ENCODE measurements at regions not wholly inside any gene's neighbourhood (a gene's known extent, or its start where the extent isn't known, plus 50 kb on each side); places are given as distances from the start of the nearest gene placed in this dataset.

DNA sequence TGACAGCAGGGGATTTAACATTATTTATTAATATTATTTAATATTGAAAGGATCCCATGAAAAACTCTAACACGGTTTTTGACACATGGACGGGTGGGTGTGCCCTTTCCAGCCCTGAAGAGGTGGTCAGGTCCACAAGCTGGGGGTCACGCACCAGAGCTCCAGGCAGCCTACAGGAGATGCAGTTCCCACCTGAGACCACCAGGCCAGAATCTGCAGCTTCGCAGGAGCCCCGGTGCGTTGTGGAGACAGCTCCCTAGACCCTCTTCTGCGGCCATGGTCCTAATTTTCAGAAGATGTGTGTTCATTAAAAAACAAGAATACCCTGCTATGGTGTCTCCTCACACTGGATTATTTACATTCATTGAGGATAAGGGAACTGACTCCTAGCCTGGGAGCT lies 331.1 kb downstream of the C16orf95 start:
- DNase-seq, result no peak

DNA sequence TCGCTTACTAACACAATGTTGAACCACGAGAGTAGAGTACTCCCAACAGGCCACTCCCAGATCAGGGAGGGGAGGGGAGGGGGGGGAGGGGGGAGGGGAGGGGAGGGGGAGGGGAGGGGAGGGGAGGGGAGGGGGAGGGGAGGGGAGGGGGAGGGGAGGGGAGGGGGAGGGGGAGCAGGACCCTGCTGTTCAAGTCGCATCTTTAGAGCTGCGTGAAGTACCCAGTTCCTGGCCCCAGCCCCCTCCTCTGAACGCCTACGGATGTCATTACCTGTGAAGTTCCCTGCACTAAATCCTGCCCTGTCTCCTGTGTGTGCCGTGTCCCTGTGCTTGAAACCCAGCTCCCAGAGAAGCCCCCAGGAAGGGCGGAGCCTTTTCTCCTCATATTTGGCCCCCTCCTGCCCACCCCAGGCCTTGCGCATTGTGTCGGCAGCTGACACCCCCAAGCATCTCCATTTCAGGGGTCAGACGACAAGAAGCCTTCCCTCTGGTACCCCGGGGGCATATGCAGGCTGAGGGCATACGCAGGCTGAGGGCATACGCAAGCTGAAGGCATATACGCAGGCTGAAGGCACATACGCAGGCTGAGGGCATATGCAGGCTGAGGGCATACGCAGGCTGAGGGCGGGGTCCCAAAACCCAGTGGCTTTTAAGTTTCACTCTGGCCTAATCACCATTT lies 330.2 kb downstream of the C16orf95 start:
- no peak for DNase-seq

DNA sequence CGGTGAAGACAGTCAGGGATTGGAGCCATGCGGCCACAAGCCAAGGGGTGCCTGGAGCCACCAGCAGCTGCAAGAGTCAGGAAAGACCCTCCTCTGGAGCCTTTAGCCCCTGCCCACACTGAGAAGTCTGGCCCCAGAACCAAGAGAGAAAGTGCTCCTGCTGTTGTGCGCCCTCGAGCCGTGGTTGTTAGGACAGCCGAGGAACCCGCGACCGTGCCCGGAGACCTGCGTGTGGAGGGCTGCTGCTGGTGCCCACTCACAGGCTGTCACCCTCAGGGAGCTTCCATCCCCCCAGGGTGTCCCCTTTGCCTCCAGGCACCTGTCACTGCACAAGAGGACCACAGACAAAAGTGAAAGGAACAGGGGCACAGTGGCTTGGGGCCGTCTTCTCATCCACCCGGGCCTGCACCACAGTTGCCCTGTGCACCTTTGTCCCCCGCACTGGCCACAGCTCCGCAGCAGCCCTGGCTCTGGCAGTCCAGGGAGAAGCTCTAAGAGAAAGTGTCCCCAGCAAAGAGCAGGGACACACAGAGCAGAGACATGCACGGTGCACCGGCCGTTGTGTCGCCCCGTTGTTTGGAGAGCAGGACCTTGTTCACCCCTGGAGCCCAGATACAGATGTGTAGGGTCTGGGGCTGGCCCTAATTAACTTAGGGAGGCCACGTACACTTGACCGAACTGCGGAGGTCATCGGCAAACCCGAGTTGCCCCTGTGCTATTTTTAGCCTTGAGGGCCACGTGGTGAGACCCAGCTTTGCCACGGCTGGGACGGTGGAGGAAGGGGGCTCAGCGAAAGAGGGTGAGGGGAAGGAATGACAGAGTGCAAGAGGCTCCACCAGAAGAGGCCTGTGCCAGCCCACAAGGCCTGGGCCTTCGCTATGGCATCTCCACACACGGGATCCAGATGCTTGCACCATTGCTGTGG lies 329.2 kb downstream of the C16orf95 start:
- DNase-seq, result no peak

DNA sequence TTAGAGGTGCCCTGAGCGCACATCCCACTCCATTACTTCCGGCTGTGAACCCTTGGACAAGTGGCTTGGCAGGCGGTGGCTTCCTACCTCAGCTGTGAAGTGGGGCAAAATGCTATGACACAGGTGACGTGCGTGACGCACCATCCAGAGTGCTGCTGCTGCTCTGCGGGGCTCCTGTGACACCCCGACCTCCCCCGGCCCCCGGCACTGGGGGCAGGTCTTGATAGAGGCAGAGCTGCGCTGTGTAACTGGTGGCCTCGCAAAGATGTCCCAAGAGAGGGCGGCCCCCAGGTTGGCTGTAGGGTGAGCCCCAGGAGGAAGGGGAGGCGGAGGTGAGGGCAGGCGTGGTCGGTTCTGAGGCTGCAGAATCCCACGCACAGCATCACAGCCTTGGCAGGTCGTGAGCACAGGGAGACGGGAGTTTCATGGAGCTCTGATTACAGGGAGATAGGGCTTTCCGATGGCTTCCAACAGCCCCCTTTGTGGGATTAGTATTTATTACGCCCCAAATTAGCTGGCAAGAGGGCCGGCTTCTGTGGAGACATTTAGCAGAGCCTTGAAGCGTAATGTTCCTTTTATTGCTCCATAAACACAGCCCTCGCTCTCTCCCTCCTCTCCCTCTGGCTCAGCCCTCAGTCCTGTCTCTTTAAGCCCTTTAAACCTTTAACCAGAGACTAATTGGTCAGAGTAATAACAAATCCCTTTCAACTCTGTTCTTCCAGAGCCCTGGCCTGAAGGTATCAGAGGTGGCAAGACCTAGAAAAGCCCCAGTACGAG lies 328.1 kb downstream of the C16orf95 start:
- no peak for DNase-seq

DNA sequence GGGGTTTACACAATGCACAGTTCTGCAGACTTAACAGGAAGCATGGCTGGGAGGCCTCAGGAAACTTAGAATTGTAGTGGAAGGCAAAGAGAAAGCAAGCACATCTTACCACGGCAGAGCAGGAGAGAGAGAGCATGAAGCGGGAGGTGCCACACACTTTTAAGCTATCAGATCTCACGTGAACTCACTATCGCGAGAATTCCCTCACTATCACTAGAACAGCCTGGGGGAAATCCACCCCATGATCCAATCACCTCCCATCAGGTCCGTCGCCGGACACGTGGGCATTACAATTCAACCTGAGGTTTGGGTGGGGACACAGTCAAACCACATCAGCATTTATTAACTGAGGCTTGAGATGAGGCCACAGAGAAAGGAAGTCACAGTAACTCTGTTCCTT lies 326.7 kb downstream of the C16orf95 start:
- no peak for DNase-seq

DNA sequence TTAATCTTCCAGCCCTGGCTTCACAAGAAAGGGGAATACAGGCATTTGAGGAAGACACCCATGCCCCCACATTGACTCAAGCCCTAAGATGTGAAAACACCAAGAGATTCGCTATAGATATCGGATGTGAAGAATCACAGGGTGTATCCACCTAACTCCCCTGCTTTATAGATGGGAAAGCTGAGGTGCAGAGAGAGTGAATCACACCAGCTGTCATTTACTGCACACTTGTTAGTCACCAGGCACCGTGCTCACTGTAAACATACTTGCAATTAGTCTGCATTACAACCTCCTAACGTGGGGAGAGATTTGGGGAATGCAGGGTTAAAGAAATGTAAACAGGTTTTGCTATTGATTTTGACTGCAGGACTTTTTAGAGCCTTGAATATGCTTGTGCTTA lies 325.5 kb downstream of the C16orf95 start:
- DNase-seq, result no peak

DNA sequence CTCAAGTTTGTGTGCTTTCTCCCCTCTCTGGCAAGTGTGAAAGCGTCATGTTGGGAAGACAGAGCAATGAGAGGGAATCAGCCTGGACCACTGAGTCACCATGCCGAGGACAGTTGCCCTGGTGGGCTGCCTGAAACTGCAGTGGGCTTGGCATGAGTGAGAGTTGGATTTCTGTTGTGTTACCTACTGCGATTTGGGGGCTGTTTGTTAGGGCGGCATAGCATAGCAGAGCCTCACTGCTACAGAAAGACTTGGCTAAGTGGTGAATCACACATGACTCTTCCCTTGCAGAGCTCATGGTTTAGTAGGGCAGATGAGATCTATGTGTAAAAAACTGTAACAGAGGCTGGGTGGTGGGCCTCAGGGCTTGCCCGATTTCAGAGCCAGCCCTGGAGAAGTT lies 324.6 kb downstream of the C16orf95 start:
- no peak for DNase-seq

DNA sequence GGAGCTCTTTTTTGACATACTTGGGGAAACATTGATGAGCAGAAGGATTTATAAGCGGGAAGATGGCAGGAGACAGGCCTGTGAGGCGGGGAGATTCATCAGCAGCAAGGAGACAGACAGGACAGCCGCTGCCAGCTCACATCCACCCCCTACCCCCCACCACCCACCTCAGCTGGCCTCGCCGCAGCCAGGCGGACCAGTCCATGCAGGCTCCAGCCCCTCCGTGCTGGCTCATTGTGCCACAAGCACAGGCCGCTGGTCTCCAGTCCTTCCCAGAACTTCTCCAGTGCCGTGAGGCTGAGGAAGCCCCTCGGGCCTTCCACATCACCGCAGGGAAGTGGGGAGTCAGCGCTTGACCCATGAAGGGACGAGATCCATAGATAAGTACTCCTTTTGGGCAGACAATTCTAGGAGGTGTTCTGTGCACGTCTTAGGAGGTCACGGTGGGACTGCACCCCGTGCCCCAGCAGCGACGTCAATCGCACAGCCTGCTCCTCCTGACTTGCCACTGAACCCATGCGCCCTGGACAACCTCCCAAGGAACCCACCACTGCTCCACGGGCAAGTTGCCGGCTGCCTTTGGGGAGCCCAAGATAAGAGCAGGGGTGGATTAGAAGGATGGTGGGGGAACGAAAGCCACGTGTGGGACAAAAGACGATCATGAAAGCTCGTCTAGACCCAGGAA lies 323.6 kb downstream of the C16orf95 start:
- no peak for DNase-seq

DNA sequence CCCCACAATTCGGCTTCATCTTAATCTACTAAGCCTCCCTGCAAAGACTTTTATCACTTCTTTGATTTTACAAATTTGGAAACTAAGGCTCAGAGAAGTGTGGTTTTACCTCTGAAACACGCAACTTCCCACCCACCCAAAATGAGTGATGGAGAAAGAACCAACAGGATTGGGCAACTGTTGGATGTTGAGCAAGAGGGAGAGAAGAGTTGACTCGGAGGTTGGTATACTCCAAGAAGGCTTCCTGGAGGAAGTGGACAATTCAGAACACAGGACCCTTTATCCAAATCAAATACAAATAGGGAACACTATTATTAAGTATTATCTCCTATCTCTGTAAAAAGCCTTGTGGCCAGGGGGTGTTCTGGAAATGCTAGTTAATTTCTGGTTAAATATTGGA lies 323.0 kb downstream of the C16orf95 start:
- no peak for DNase-seq

DNA sequence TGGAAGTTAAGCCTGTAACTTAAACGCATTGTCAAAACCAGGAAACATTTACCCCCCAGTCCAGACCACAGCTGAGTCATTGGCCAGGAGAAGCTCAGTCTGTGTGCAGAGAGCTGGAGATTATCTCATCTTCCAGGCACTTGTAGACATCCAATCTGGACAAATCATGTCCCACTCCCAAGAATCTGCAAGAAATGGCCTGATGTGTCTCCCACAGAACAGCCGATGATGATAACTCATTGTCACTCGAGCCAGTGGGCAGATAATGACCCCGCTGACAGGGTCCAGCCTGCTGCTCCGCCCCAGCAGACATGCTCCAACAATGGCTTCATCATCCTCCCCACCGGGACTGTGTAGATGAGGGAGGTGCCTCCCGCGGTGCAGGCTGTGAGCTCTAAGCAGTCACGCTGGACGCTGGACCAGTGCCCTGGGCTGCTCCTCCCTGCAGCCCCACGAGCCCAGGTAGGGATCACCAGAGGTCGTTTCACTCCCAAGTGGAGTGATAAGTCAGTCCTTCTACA lies 322.5 kb downstream of the C16orf95 start:
- DNase-seq, result no peak

DNA sequence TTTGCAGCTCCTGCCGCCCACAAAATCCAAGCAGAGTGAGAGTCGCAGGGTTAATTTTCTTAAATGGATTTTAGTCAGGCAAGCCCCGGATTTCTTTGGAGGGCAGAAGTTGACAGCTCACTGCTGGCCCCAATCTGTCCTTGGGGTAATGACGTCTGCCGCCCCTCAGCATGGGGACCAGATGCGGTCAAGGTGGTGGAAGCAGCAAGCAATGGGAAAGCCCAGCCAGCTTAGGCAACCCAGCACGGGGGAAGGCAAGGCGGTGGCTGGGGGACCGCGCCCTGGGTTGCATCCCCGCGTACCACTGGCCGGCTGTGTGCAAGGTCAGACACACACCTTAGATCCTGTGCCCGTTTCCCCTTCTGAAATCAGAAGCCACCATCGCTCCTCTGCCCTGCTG lies 321.7 kb downstream of the C16orf95 start:
- DNase-seq, result no peak

DNA sequence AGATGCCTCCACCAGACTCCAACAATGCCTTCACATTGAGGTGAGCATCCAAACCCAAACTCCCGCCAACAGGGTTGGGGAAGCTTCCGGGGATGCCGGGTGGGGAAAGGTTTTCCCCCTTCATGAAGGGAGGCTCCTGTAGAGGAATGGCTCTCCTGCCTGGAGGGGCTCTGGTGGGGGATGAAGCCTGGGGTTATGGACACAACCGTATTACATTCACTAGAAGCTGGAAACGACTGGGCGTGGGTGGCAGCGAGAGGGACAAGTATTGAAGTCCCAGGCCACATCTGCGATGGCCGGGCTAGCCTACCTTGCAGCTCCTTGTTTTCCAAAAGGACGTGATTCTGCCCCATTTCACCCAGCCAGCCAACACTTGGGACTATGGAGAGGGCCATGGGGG lies 321.1 kb downstream of the C16orf95 start:
- no peak for DNase-seq

DNA sequence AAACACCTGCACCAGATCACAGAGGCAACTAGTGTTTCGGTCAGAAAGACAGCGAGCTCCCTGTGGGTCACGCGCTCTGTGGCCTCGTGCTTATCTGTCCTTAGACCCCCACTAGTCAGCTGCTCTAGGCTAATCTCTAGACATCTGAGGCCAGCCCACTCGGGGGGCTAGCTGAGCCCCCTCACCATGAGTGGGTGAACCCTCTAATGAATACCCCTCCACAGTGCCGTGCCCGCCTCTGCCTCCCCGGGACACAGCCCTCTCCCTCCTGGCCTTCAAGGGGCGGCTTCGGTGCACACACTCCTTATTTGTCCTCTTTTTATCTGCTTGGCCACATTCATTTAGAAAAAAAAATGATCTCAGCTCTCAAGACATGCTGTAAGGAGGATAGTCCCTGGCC lies 320.1 kb downstream of the C16orf95 start:
- no peak for DNase-seq

DNA sequence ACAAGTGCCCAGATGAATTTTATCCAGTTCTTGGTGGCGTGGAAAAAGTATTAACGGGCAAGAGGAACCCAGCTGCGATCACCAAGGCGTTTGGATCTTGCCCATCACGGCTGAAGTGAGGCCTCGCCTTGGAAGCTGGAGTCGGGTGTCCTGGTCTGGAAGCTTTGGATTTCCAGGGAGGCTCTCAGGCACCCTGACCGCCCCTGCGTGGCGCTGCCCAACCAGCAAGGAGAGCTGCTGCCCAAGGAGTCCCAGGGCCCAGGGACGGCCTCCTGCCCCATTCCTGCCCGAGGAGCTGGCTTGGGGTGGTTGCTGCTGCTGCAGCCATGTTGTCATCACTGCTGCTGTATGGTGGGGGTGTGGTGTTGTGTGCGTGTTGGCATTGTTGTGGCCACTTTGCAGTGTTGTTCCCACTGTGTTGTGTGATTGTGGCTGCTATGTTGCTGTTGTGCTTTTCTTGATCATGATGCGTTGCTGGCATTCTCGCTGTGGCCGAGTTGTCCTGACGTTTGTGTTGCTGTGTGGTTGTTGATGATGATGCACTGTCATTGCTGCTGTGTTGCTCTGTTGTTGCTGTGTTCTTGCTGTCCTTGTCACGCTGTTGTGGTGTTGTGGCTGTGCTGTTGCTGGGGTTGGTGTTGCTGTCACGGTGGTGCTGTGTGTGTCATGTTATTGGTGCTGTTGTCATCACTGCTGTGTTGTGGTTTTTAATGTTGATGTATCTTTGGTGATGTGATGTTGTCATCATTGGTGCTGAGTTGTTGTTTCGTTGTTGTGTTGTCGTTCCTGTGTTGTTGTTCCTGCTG lies 318.8 kb downstream of the C16orf95 start:
- no peak for DNase-seq

DNA sequence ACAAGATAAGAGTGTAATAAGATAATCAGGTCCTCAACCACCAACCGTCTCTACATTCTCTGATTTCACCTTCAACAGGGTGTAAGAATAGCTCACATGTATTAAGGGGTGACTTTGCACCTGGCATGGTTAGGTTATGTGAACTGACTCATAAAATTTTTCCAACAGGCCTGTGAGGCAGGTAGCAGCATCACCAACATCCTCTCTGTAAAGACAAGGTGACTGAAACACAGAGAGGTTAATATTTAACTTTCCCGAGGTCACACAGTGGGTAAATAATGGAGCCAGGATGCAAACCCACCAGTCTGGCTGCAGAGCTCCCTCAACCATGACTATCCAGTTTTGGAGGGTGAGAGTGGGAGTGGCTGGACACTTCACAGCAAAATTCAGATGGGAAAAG lies 317.2 kb downstream of the C16orf95 start:
- no peak for DNase-seq

DNA sequence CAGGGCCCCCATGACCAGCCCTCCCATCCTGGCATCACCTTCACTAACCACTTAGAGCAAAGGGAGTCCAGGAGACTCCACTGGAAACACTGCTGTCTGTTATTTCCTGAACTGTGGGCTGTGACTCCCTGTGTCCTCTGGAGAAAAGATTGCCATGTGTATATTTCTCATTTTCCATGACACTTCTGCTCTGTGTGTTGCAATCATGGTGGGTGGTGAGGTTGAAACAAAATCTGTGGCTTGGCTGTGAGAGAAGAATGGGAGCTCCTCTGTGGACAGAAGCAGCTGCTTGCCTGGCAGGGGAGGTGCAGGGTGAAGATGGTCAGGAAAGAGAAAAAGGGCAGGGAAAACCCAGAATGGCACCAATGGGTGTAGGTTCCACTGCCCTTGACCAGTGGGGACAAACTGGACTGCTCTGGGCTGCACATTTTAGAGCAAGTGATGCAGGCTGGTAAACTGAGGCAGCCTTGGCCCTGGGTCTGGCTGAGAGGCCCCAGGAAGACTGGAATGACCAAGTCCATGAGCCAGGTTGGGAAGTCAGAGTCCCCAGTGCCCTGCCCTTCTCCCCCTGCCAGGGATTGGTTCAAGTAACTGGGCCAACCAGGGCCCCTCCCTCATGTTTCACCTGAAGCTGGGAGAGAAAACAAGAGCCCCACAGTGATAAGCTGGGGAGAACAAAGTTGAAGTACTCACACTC lies 314.3 kb downstream of the C16orf95 start:
- DNase-seq, result no peak

DNA sequence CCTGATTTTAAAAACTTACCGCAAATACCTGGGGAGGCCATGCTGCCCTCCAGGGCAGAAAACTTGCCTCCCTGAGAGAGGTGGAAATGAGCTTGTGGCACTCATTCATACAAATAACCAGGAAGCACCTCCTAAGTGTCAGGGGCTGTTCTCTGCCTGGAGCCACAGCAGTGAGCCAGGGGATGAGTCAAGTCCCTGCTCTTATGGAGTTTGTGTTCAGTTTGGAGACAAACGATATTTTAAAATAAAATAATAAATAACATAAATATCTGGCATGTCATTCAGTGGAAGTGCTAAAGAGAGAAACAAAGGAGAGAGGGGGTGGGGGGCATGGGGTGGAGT lies 313.8 kb downstream of the C16orf95 start:
- DNase-seq, result no peak

DNA sequence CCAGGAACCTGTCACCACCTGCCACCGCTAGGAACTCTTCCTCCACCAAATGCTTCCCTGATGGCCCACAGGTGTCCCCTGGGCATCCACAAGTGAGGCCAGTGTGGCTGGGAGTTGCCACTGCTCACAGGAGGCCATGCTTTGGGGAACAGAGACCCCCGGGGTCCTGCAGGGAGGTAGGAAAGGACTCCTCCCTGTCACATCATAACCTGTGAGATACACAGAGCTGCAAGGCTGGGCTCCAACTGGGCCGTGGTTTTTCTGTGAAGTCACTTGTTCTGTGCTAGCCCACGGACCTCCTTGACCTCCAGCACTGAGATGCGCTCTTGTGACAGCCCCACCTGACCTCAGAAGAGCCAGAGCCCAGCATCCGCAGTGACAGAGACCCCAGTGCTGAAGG lies 311.2 kb downstream of the C16orf95 start:
- no peak for DNase-seq

DNA sequence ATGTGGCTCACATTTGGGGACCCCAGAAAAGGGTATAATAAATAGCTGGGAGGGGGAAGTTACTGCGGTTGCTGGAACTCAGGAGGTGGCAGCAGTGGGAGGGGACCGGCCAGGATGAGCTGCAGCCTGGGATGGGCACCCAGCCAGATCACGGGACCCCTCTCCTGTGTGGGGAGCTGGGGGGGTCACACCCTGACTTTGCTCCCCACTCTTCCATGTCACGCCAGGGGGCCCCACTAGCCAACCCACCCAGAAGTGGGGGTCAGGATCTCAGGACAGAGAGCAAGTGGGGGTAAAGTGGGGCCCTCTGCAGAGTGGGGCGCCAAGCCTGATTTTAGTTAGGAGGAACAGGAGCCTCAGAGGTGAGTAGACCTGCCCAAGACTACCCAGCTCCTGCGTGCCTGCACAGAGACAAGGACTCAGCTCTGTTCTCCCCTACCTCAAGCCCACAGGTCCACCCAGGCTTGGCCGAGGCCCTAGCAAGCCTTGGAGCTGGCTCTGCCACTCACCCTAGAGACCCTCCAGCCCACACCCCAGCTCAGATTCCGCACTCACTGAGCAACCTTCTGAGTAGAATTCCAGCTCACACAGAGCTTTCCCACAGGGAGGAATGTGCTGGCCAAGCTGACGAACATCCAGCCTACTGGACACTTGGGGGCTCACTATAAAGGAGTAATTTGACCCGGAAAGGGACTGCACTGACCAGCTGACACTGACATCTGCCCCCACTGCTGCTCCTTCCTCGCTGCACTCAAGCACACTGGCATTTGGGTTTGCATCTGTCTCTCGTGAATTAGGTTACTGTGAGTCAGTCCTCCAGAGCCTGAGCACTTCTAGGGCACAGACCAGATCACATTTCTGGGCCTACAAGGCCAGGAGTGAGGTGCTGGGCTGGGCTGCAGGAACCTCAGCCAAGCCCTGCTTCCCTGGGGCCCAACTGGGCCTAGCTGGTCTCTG lies 310.1 kb downstream of the C16orf95 start:
- no peak for DNase-seq

DNA sequence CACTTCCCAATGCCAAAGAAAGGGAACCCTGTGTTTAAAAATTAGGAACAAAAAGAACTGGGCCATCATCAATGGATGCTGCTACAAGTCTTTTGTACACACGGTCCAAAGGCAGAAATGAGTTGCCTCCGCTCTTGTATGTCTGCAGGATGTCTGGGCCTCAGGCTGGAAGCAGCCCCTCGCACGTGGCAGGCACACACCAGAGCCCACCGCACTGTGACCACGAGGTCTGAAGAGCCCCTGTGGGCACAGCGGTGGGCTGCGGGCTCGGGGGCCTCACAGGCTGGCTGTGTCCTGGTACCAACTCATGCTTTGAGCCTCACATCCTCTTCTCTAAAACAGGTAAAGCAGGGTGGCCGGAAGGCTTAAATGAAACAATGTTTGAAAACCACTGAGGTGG lies 309.3 kb downstream of the C16orf95 start:
- no peak for DNase-seq

Measured in COR-L47 (cell line).